NB4 (cell line): ENCODE measurements at regions not wholly inside any gene's neighbourhood (a gene's known extent, or its start where the extent isn't known, plus 50 kb on each side); places are given as distances from the start of the nearest gene placed in this dataset.

Experiments used
- CTCF ChIP-seq: IDR thresholded peaks from one replicate; pipeline ENCODE4 v1.5.1; 2012; ENCODE audit warnings: low read depth, low read length
- MAX ChIP-seq: IDR thresholded peaks from 2 replicates; pipeline ENCODE4 v1.6.1; 2011; ENCODE audit warnings: low read depth, low read length
- MYC ChIP-seq: IDR thresholded peaks from 2 replicates; pipeline ENCODE4 v1.6.1; 2011; ENCODE audit warnings: low read depth, low read length
- POLR2A ChIP-seq: IDR thresholded peaks from 2 replicates; pipeline ENCODE4 v1.6.1; 2011; ENCODE audit warnings: mild to moderate bottlenecking; ENCODE audit not compliant: insufficient read length; ENCODE audit errors: extremely low read depth

- no peak for TF ChIP-seq CTCF
- no peak for TF ChIP-seq MYC
- TF ChIP-seq MAX, result no peak
- TF ChIP-seq POLR2A, result no peak
Observed at GRCh38 chr15:93865586-93865985, 365.8 kb upstream of the MCTP2 start.
